MCF 10A (cell line): ENCODE measurements at regions not wholly inside any gene's neighbourhood (a gene's known extent, or its start where the extent isn't known, plus 50 kb on each side); places are given as distances from the start of the nearest gene placed in this dataset.

Experiments used
- BruUV-seq: library from RNA; stranded (reverse); fragments of 400-500 nt; replicated peaks from 2 replicates; lab custom pipeline; 2021; lab: Mats Ljungman, UMichigan
- CTCF ChIA-PET: fragments of 300-600 bp; sonication (Branson Sonifier 250); formaldehyde crosslinking; extraction: SDS; loops from one replicate; lab custom pipeline; 2021; ENCODE audit warnings: antibody characterized with exemption, inconsistent platforms; lab: Yijun Ruan, JAX
- POLR2A ChIA-PET: fragments of 300-600, 350-650 bp; sonication (Branson Sonifier 250); formaldehyde crosslinking; extraction: SDS; loops from one replicate; lab custom pipeline; 2020; ENCODE audit warnings: antibody characterized with exemption, inconsistent platforms; lab: Yijun Ruan, JAX
- DNase-seq: peaks from one replicate; pipeline ENCODE4 v3.0.0-alpha.2; 2018; ENCODE audit not compliant: unreplicated experiment
- H3K27ac Mint-ChIP-seq: one replicate; pipeline ENCODE4 v1.8.0; 2022; ENCODE audit warnings: mild to moderate bottlenecking, low read depth, mixed read lengths; ENCODE audit not compliant: unreplicated experiment
- H3K27me3 Mint-ChIP-seq: one replicate; pipeline ENCODE4 v1.8.0; 2022; ENCODE audit warnings: mixed read lengths; ENCODE audit not compliant: insufficient read depth, unreplicated experiment
- H3K36me3 Mint-ChIP-seq: one replicate; pipeline ENCODE4 v1.8.0; 2022; ENCODE audit warnings: mild to moderate bottlenecking, moderate library complexity, mixed read lengths; ENCODE audit not compliant: insufficient read depth, unreplicated experiment
- H3K4me1 Mint-ChIP-seq: one replicate; pipeline ENCODE4 v1.8.0; 2022; ENCODE audit warnings: mixed read lengths; ENCODE audit not compliant: insufficient read depth, unreplicated experiment
- H3K4me3 Mint-ChIP-seq: one replicate; pipeline ENCODE4 v1.8.0; 2022; ENCODE audit warnings: mild to moderate bottlenecking, moderate library complexity, mixed read lengths; ENCODE audit not compliant: unreplicated experiment
- H3K9me3 Mint-ChIP-seq: one replicate; pipeline ENCODE4 v1.8.0; 2022; ENCODE audit warnings: mixed read lengths; ENCODE audit not compliant: unreplicated experiment
- CTCF ChIP-seq: fragments of 200-600 bp; IDR thresholded peaks from one replicate; pipeline ENCODE4 v1.8.0; 2022; ENCODE audit warnings: antibody characterized with exemption, mild to moderate bottlenecking; ENCODE audit not compliant: unreplicated experiment
- intact Hi-C: fragments of 100-400 bp; cut with micrococcal nuclease; formaldehyde crosslinking; loops from 2 replicates; pipeline ENCODE4 v1.14.1; 2022

- Mint-ChIP-seq H3K4me1 (no peaks in the 10 kb centered on the region), H3K27ac (no peak overlapping the region), H3K27me3 (peaks cover 11% of the 10 kb centered on the region), H3K9me3 (no peaks in the 10 kb centered on the region), H3K4me3 (no peak overlapping the region), H3K36me3 (no peaks in the 10 kb centered on the region)
- POLR2A ChIA-PET, result no interaction called here
- DNase-seq, result no peak
- intact Hi-C loops, result no loop called here
- CTCF ChIA-PET, result no interaction called here
- no TSS peak for BruUV-seq
- no peak for TF ChIP-seq CTCF
Observed at GRCh38 chr11:96506041-96506440, 116.2 kb downstream of the JRKL start.

DNA sequence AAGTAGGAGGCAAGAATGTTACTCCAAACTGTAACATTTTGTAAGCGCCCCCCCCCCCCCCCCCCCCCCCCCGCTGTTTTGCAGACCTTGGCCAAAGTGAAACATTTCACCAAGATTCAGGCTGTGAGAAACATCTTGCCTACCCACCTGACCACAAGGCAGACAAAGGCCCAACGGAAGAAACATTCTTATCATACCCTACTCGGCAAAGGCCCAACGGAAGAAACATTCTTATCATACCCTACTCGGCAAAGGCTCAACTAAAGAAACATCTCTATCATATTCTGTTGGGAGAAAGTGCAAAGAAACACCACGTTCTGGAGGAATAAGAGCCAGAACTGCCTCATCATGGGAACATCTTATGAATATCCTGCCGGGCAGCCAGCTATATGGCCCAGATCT lies 117.1 kb downstream of the JRKL start:
- Mint-ChIP-seq H3K9me3 (no peaks in the 10 kb centered on the region), H3K27me3 (peaks cover 14% of the 10 kb centered on the region), H3K4me3 (no peak overlapping the region), H3K27ac (no peak overlapping the region), H3K36me3 (no peaks in the 10 kb centered on the region), H3K4me1 (no peaks in the 10 kb centered on the region)
- BruUV-seq, result no TSS peak
- CTCF ChIA-PET, result interaction anchor here (0.5 to 0.7 kb wide), 2 partner anchors 43 to 596 kb away, joined by 3 read pairs; no protein-coding TSS in a partner anchor
- DNase-seq, result no peak
- TF ChIP-seq CTCF, result no peak
- POLR2A ChIA-PET, result no interaction called here
- intact Hi-C loops, result no loop called here

- intact Hi-C loops, result no loop called here
Observed at GRCh38 chr11:96508861-96509260, 119.0 kb downstream of the JRKL start.

DNA sequence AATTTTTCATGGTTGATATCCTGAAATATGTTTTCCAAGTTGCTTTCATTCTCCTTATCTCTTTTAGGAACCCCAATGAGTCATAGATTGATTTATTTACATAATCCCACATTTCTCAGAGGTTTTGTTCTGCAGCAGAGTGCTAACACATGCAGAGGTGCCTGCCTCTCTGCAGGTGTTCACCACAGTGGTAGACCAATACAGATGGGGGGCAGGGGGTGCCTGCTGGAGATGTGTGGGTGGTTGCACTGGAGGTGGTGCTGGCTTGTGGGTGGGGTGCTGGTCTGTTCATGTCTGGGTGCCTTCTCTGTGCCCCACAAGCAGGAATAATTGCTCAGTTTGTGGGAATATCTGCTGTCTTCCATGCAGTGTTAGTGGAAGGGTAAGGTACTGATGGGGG lies 131.1 kb downstream of the JRKL start:
- intact Hi-C loops, result no loop called here
- Mint-ChIP-seq H3K9me3 (no peaks in the 10 kb centered on the region), H3K4me3 (no peak overlapping the region), H3K27me3 (peaks cover 54% of the 10 kb centered on the region), H3K4me1 (peaks cover 1% of the 10 kb centered on the region), H3K36me3 (no peaks in the 10 kb centered on the region), H3K27ac (no peak overlapping the region)
- DNase-seq, result no peak
- no peak for TF ChIP-seq CTCF
- CTCF ChIA-PET, result interaction anchor here (0.7 kb wide), 1 partner anchor 8 kb away, joined by 3 read pairs; no protein-coding TSS in a partner anchor
- POLR2A ChIA-PET, result no interaction called here
- BruUV-seq, result no TSS peak

More at GRCh38 chr11:96508861-96509260, 119.0 kb downstream of the JRKL start:
- BruUV-seq, result no TSS peak
- H3K27me3 Mint-ChIP-seq, result peaks cover 29% of the 10 kb centered on the region
- POLR2A ChIA-PET, result no interaction called here
- CTCF ChIA-PET, result no interaction called here
- no peak for TF ChIP-seq CTCF
- H3K27ac Mint-ChIP-seq, result no peak overlapping the region
- no peaks in the 10 kb centered on the region for H3K9me3 Mint-ChIP-seq
- no peak overlapping the region for H3K4me3 Mint-ChIP-seq
- H3K36me3 Mint-ChIP-seq, result no peaks in the 10 kb centered on the region
- no peak for DNase-seq
- H3K4me1 Mint-ChIP-seq, result no peaks in the 10 kb centered on the region
